GDM1 (cell line): ENCODE measurements at regions not wholly inside any gene's neighbourhood (a gene's known extent, or its start where the extent isn't known, plus 50 kb on each side); places are given as distances from the start of the nearest gene placed in this dataset.
"Not testable (repeated sequence)": the region's sequence is repeated elsewhere in the genome, so short reads cannot be mapped to it uniquely, and the experiment has no call there.

Source experiments
- DNase-seq: peaks from one replicate; lab custom pipeline; 2025; lab: John Stamatoyannopoulos, UW

DNA sequence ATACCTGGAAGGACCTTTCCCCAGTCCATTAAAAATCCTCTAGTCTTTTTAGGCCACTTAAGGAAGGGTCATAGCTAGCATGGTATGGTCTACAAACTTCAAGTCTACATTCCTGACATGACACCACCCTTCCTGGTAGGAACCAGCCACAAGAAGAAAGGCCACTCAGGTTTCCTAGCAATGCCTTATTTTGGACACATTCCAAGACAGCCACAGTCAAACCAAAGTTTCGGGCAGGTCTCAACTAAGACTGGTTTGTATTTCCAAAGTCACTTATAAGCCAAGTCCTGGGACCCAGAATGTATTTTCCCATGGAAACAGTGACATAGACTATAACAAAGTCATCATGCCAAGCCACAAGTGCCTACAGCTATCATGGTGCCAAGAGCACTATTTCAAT is 50.6 kb upstream of the SLC44A3 start:
- no peak for DNase-seq

DNA sequence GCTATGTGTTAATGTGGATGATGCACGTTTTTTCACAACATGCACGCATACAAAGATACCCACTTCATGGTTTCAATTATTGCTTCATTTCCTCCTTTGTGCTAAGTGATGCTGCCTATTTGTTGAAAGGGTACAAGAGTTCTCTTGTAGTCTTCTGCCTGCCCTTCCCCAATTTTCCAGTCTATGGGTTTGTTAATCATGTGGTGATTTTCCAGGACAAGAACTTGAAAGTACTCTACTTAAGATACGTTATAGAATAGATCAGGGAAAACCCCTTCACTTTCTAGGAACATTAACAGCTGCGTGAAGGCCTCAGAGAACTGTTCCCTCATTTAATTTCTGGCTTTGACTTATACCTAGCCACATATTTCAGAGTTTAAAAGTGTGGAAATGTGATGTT is 52.1 kb upstream of the SLC44A3 start:
- DNase-seq = no peak

DNA sequence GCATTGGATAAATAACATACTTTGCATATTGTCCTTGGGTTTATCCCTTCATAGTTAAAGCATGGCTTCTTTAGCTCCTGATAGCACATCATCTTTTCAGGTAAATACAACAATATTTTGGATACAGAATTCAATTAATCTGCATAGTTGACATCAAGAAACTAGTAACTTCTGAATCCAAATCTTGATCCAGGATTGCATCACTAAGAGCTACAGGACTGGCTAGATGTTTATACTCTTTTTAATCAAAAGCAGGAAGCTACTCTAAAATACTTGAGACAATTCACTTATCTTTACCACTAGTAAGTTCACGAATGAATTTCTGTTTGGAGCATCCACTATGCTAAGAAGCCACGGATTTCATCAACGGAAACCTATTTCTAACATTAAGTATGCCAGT is 54.2 kb upstream of the SLC44A3 start:
- DNase-seq = no peak

DNA sequence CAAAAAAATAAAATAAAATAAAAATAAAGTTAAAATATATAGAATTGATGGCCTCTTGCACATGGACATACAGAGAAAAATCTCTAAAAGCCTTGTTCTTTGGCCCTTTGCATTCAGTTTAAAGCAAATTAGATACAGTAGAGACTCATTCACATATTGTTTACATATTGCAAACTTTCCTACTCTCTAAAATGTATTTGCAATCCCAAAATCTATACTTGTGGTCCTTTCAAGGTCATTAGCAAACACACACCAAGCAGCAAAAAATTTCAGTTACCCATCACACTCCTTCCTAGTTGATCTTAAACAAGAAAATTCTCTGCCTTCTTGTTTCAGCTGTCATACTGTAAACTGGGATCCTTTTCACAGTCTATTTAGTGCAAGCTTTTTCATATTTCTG is 61.0 kb upstream of the SLC44A3 start:
- no peak for DNase-seq

DNA sequence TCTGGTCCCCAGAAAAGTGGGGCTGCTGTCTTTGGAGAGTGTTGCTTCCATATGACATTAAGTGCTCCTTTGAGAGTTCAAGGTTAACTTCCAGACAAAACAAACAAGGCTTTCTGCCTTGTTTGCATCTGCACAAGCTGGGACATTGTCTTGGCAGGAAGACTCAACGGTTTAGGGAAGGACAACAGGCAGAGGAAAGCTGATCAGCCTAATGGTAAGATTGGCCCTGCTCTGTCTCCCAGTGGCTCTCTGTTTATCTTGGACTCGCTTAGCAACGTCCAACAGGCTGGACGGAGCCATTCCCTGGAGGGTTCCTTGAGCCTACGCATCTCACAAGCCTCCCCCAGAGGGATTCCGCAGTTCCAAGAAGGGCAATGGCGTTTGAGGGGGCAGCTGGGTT is 62.2 kb upstream of the SLC44A3 start:
- DNase-seq = no peak

DNA sequence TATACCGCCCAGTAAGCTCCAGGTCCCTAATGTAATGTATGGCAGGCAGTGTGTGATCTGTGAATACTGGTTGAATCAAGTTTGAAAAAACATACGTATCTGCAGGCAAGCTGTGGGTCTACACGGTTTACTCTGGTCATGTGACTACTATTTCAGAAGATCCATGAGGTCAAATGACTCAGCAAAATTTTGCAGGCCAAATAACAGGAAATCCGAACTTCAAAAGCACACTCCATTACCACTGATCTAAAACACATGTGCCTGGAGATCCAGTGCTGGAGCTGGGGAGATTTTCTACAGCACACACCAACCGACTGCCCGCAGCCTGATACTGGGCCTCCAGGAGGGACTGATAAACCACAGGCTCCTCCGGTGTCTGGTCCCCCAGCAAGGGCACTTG is 64.5 kb upstream of the SLC44A3 start:
- peak; percentile 72 for DNase-seq

DNA sequence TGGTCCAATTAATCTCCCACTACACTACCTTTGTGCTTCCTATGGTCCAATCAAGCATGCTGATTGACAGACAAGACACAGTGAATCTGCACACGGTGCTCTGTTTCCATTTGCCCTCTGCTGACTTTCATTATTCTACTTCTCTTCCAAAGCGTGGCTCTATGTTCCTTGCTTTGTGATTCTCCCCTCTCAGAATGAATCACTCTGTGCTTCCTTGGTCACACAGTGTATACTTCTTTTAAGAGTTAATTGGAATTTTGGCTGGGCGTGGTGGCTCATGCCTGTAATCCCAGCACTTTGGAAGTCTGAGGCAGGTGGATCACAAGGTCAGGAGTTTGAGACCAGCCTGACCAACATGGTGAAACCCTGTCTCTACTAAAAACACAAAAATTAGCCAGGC is 65.1 kb upstream of the SLC44A3 start:
- DNase-seq = not testable (repeated sequence)

DNA sequence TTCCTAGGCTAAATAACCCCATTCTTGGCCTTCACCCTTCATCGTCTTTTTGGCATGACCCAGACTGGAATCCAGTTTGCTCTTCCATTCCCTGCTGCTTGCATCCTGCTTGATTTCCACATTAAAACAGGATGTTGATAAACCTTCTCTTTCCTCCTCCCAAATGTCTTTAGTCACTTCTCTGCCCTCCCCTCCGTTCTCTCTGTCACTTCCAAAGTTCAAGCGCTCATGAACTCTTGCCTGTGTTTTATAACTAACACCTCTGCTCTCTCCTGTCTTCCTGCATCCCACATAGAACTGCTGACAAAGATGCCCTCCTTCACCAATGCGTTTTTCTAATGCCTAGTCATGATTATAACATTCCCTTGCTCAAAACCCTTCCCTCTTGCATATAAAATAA is 65.6 kb upstream of the SLC44A3 start:
- no peak for DNase-seq

DNA sequence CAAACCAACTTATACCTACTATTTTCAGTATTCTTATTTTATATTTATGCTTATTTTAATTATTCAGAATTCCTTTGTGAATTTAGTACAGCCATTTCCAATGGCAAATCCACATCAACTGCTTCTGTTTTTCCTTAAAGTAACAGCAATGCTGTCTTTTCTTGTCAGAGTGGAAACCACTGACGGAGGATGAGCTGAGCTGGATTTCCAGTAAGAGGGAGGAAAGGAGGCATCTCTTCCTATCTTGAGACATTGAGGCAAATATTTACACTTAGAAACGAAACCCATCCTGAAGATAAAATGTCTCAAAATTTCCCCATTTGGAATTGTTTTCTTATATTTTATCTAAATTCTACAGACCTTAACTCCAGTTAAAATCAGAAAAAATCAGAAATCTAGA is 66.1 kb upstream of the SLC44A3 start:
- DNase-seq = no peak

DNA sequence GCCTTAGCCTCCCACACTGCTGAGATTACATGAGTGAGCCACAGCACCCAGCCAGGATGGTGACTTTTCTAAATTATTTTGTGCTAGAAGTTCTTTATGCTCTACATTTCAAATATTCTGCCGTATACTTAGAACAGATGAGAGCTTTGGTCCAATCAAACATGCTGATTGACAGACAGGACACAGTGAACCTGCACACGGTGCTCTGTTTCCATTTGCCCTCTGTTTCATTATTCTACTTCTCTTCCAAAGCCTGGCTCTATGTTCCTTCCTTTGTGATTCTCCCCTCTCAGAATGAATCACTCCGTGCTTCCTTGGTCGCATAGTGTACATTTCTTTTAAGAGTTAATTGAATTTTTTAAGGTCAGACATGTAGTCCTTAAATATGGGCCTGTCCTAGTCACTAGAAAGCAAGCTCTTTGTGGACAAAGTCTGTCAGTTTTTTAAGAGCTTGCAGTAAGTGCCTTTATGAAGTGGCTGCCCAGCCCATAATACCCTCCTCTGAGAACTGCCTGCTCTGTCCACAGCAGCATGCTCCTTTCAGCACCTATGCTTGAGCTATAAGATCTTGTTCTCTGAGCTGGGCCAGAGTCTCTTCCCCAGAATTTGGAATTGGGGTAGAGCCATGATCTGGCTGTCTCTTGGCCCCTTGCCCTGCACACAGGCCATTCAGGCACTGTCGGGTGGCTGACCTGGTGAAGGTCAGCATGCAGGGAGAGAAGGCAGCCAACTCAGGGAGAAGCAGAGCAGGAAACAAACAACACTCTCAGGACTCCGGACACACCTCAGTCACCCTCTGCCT is 66.8 kb upstream of the SLC44A3 start:
- no peak for DNase-seq

DNA sequence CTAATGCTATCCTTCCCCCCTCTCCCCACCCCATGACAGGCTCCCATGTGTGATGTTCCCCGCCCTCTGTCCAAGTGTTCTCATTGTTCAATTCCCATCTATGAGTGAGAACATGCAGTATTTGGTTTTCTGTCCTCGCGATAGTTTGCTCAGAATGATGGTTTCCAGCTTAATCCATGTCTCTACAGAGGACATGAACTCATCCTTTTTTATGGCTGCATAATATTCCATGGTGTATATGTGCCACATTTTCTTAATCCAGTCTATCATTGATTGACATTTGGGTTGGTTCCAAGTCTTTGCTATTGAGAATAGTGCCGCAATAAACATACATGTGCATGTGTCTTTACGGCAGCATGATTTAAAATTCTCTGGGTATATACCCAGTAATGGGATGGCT is 68.7 kb upstream of the SLC44A3 start:
- not testable (repeated sequence) for DNase-seq

DNA sequence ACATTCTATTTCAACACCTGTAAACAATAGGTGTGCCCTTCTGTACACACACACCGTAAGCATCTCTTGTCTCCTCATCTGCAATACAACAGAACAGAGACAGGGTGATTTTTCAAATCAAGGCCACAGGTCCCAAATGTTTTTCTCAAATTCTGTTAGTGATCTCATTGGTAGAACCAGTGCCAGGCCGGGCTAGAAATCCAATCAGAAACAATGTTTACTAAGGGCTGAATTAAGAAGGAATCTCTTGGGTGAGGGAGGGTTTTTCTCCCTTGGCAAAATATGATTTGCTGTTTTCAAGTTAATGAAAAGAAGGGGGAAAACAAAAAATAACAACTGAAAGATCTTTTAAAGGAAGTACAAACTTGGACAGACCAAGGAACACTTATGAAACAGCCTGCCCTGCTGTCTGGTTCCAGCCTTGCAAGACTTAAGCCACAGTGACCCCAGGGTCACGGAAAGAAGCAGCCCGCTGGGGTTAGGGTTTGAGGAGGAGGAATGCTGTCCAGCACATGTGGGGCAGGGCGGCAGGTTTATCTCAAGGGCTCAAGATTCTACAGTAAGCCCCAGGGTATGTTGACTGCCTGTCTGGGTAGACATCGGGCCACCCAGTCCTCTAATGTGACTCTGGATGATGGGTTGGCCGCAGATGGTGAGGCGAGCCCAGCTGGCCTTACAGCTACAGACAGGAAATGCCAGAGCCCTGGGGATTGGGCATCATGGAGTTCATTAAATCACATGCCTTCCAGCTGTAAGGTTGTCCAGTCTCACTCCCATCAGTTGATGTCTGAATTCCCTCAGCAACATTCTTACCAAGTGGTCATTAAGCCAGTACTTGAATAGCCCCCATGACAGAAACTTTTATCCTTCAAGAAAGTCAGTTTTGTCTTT is 73.3 kb upstream of the SLC44A3 start:
- DNase-seq = no peak

DNA sequence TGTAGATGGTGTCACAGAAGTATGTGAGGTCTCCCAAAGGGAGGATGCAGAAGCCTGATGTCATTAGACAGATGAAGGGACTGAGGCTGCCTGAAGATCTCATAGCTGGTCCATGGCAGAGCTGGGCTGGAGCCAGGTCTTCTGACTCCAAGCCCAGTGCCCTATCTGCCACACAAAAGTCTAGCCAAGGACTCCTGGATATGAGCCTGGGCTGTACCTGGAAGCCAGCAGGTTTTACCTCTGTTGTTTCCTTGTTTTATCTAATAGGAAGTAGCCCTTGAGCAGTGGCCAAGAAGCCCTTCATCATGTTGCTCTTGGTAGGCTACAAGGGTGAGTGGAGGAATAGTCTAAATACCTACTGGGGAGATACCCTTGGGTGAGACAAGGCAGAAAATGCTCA is 74.4 kb upstream of the SLC44A3 start:
- DNase-seq = no peak

DNA sequence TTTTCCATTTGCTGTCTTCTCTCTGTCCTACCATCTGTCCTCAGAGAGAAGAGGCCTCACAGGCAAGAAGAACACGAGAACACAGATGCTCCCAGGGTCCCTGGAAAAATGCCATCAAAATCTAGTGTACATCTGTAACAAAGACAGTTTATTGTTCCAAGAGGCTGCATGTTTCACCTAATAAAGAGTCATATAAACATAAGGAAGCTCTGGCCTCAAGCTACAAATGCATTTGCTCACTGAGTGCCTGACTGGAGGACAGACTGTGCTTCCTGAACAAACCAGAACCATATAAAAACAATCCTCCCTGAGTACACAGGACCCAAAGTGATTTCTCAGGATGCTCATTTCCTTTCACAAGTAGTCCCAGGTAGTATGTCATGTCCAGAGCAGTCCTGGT is 76.3 kb upstream of the SLC44A3 start:
- no peak for DNase-seq

DNA sequence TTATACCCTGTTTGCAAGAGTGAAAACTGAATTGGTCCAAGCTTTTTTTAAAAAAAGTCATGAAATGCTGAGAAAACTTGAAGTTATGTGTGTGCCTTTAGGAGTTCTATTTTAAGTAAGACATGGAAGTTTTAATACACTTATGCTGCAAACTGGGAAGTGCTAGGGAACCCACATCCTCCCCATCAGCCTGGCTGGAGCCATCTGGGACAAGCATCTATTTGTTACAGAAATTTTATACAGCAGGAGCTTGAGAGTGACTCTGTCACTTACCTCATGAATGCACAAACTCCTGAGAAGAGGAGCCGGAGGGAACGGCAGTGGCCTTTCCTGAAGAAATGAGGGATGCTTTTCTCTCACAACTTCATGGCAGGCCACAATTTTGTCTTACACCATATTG is 78.2 kb upstream of the SLC44A3 start:
- DNase-seq = no peak

DNA sequence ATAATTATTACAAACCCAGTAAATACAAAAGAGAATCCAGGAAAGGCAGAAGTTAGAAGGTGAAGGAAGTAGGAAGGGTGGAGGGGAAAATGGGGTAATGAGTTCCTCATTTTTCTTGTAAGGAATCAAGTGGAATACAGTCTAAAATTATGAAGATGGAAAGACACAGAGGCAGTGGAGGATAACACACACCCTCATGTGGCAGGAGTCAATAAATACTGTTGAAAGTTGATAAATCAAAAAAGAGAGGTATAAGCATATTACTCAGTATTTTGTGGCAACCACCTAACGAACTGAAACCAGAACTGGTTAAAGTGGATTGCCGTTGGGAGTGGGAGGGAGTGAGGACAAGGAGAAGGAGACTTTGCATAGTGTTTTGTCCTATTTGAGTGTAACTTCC is 78.6 kb upstream of the SLC44A3 start:
- DNase-seq = peak; percentile 12

DNA sequence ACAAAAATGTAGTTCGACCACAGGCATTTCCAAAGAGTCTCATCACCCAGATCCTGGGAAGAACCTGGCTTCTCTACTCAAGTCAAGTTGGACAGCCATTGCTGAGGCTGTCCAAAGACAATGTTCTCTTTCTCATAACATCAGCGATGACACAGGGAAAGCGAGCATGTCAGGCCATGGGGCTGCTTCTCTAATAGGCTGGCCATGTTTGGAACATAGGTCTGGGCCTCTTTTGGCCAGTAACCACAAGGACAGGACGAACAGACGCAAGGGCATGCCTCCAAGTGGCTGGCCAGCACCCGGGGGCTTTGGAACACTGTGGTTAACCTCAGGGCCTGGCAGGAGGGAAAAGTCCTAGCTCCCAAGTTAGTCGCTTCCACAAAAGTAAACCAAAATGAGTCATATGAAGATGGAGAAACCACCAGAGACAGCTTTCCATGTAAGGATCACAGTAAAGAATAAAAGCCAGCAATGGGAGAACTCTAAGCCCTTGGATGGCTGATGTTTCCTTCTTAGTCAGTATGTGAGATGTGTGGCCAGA is 80.6 kb upstream of the SLC44A3 start:
- DNase-seq = no peak

DNA sequence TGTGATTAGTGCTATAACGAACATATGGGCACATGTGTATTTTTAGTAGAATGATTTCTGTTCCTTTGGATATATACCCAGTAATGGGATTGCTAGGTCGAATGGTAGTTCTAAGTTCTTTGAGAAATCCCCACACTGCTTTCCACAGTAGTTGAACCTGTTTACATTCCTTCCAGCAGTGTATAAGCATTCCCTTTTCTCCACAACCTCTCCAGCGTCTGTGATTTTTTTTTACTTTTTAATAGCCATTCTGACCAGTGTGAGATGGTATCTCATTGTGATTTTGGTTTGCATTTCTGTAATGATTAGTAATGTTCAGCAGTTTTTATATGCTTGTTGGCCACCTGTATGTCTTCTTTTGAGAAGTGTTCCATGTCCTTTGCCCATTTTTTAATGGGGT is 81.8 kb upstream of the SLC44A3 start:
- no peak for DNase-seq

DNA sequence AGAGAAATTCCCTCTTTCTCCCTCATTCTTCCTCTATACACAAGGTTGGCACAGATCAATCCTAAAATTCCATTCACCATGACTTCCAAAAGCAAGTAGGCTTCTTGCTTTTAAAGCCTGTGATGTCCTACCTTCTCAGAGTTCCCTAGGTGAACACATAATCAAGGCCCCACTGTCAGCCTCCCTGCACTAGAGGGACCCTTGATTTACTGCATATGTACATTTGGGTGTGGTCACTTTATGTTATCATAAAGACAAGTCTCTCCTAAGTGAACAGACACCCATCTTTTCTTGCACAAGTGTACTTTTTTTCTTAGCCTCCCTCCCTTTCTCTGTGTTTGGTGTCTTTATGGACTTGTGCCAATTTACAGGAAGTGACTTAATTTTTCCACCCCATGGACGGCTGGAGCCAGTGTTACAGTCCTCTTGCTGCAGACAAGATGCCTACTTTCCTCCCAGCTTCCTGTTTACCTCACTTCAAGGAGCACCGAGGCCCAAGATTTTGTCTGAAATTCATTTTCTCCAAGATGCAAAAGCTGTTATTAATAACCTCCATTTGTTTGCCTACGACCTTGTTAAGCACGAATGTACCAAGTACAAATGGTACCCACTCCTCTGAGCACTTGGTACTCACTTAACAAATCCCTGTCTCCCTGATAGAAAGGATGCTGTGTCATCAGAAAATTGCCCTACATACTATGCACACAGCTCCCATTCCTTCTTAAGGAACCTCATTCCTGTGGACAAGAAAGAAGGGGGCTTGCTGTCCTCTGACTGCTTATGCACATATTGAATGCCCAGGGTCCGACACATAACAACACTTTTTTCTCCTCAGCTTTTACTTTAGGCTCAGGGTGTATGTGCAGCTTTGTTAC is 82.8 kb upstream of the SLC44A3 start:
- DNase-seq = no peak

DNA sequence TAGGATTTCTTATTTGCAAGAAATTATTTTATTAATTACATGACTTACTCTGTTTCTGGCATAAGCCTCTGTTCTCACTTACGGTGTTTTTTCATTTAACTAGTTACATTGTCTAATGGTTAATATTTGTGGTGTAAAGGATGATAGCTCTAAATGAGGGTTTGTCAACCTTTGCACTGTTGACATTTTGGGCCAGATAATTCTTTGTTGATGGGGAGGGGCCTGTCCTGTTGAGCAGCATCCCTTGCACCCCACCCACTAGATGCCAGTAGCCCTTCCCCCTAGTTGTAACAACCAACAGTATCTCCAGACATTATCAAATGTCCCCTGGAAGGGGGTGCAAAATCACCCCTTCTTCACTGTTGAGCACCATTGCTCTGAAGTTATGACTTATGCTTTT is 83.6 kb upstream of the SLC44A3 start:
- DNase-seq = no peak

DNA sequence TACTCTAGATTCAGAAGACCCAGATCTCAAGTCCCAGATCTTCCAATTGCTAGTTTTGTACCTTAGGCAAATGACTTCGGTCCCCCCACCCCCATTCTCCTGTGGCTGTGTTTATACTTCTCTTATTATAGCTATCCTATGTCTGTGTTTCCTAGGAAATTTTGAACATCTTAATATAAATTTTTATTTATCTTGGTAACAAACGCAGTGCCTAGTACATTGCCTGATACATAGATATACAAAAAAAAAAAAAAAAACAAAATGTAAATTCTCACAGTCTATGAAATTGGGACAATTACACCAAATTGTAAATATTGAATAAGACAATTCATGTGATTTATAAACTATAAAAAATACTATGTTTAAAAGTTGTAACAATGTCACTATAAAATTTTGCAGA is 84.1 kb upstream of the SLC44A3 start:
- no peak for DNase-seq
